Peyer's patch (tissue), 4 donors: ENCODE measurements at regions not wholly inside any gene's neighbourhood (a gene's known extent, or its start where the extent isn't known, plus 50 kb on each side); places are given as distances from the start of the nearest gene placed in this dataset.

Experiments
- DNase-seq, 3 donors: peaks; one replicate each; pipeline ENCODE4 v3.0.0-alpha.2; 2017 to 2019
- H3K27ac ChIP-seq, 4 donors: fragments of 200-600 bp; sonication (generic); one replicate each; pipeline ENCODE4 v1.5.1; 2016 to 2019
- H3K27me3 ChIP-seq, 2 donors: fragments of 200-600 bp; sonication (generic); one replicate each; pipeline ENCODE4 v1.5.1; 2019
- H3K36me3 ChIP-seq, 3 donors: fragments of 200-600 bp; sonication (generic); one replicate each; pipeline ENCODE4 v1.5.1; 2016 to 2019
- H3K4me1 ChIP-seq, 4 donors: fragments of 200-600 bp; sonication (generic); one replicate each; pipeline ENCODE4 v1.5.1; 2016 to 2019
- H3K4me3 ChIP-seq, 4 donors: fragments of 200-600 bp; sonication (generic); 1 replicate in 3 of 4; 2 replicates in 1 of 4; pipeline ENCODE4 v1.5.1; 2016 to 2019; ENCODE audit warnings: mild to moderate bottlenecking in 1 of 4
- H3K9me3 ChIP-seq, 4 donors: fragments of 200-600 bp; sonication (generic); one replicate each; pipeline ENCODE4 v1.5.1; 2016 to 2019; ENCODE audit warnings: mild to moderate bottlenecking in 1 of 4
- POLR2A ChIP-seq, 2 donors: fragments of 450-650 bp; IDR thresholded peaks; one replicate each; pipeline ENCODE4 v1.5.1; 2017; ENCODE audit warnings: antibody characterized with exemption in 2 of 2, mild to moderate bottlenecking in 2 of 2, moderate library complexity in 2 of 2
- TF ChIP-seq, protein P1 (sequence below), 6 experiments: fragments of 450-650 bp in 4 of 6; fragments of 200-600 bp in 2 of 6; sonication (generic) in 1 of 6; IDR thresholded peaks; one replicate each; pipeline ENCODE4 v1.5.1; 2017 to 2019; ENCODE audit warnings: antibody characterized with exemption in 6 of 6, mild to moderate bottlenecking in 3 of 6, moderate library complexity in 1 of 6

DNA sequence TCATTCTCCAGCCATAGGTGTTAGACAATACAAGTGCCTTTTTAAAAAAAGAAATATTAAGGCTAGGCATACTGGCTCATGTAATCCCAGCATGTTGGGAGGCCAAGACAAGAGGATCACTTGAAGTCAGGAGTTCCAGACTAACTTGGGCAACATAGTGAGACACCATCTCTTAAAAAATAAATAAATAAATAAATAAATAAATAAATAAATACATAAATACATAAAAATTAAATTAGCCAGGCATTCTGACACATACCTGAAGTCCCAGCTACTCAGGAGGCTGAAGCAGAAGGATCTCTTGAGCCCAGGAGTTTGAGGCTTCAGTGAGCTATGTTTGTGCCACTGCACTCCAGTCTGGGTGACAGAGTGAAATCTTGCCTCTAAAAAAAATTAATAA is 85.8 kb upstream of the ATP1B1 start:
- H3K4me1 ChIP-seq = peaks cover 0 to 6% (median 1%) of the 10 kb centered on the region in 4 donors
- DNase-seq = no peak
- TF ChIP-seq, protein P1, sequence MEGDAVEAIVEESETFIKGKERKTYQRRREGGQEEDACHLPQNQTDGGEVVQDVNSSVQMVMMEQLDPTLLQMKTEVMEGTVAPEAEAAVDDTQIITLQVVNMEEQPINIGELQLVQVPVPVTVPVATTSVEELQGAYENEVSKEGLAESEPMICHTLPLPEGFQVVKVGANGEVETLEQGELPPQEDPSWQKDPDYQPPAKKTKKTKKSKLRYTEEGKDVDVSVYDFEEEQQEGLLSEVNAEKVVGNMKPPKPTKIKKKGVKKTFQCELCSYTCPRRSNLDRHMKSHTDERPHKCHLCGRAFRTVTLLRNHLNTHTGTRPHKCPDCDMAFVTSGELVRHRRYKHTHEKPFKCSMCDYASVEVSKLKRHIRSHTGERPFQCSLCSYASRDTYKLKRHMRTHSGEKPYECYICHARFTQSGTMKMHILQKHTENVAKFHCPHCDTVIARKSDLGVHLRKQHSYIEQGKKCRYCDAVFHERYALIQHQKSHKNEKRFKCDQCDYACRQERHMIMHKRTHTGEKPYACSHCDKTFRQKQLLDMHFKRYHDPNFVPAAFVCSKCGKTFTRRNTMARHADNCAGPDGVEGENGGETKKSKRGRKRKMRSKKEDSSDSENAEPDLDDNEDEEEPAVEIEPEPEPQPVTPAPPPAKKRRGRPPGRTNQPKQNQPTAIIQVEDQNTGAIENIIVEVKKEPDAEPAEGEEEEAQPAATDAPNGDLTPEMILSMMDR (IDR thresholded peaks at IDR 0.05) = no peak
- TF ChIP-seq POLR2A (IDR thresholded peaks at IDR 0.05) = no peak
- H3K4me3 ChIP-seq = no peak overlapping the region
- H3K27ac ChIP-seq = no peak overlapping the region
- no peaks in the 10 kb centered on the region for H3K9me3 ChIP-seq
- no peaks in the 10 kb centered on the region for H3K36me3 ChIP-seq
- no peaks in the 10 kb centered on the region for H3K27me3 ChIP-seq

DNA sequence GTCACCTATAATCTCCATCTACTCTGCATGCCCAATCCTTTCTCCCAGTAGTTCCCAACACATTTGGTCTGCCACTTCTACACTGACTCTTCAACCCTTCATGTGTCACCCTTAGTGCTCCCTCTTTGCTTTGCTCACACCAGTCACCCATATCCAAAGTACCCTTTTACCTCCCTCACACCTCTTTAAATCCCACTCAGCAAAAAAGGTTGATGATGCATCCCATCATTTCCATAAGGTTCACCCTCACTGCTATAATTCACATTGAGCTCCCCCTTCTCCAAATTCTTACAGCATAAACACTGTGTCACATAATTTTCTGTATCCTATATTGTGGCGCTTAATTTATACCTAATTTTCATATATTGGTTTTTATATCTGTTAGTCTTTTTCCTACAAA is 83.8 kb upstream of the ATP1B1 start:
- no peaks in the 10 kb centered on the region for H3K27me3 ChIP-seq
- H3K27ac ChIP-seq = no peak overlapping the region
- no peaks in the 10 kb centered on the region for H3K36me3 ChIP-seq
- TF ChIP-seq, protein P1 (IDR thresholded peaks at IDR 0.05) = no peak
- no peak for TF ChIP-seq POLR2A (IDR thresholded peaks at IDR 0.05)
- DNase-seq = no peak
- H3K9me3 ChIP-seq = no peaks in the 10 kb centered on the region
- H3K4me3 ChIP-seq = no peak overlapping the region
- H3K4me1 ChIP-seq = peaks cover 0 to 6% (median 1%) of the 10 kb centered on the region in 4 donors

DNA sequence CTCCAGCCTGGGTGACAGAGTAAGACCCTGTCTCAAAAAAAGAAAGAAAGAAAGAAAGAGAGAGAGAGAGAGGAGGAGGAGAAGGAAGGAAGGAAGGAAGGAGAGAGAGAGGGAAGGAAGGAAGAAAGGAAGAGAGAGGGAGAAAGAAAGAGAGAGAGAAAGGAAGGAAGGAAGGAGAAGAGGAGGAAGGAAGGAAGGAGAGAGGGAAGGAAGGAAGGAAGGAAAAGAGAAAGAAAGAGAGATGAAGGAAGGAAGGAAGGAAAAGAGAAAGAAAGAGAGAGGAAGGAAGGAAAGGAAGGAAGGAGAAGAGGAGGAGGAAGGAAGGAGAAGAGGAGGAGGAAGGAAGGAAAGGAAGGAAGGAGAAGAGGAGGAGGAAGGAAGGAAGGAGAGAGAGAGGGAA is 82.2 kb upstream of the ATP1B1 start:
- Histone ChIP-seq H3K4me1 (peaks cover 0 to 3% (median 0%) of the 10 kb centered on the region in 4 donors), H3K36me3 (no peaks in the 10 kb centered on the region), H3K27ac (no peak overlapping the region), H3K4me3 (no peak overlapping the region), H3K27me3 (no peaks in the 10 kb centered on the region), H3K9me3 (no peaks in the 10 kb centered on the region)
- no peak for TF ChIP-seq POLR2A (IDR thresholded peaks at IDR 0.05)
- TF ChIP-seq, protein P1 (IDR thresholded peaks at IDR 0.05) = no peak
- no peak for DNase-seq

DNA sequence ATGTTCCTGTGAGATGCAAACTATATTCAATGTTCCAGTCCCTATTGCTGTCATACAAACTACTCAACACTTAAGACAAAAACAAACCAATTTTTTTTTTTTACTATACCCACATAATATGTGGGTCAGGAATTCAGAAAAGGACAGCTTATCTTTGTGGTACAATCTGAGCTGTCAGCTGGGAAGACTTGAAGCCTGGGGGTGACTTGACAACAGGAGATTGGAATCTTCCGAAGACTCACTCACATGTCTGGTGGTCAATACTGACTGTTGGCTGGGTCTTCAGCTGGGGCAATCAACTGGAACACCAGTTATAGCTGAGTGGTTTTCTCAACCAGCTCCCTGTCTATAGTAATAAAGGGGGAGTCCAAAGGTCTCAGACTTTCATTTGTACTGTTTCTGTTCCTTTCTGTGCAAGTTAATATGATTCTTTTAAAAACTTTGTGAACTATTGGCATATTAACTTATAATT is 81.7 kb upstream of the ATP1B1 start:
- Histone ChIP-seq H3K27me3 (no peaks in the 10 kb centered on the region), H3K9me3 (no peaks in the 10 kb centered on the region), H3K4me1 (peaks cover 0 to 2% (median 0%) of the 10 kb centered on the region in 4 donors), H3K36me3 (no peaks in the 10 kb centered on the region), H3K4me3 (no peak overlapping the region), H3K27ac (no peak overlapping the region)
- TF ChIP-seq POLR2A (IDR thresholded peaks at IDR 0.05) = no peak
- TF ChIP-seq, protein P1 (IDR thresholded peaks at IDR 0.05) = no peak
- no peak for DNase-seq

DNA sequence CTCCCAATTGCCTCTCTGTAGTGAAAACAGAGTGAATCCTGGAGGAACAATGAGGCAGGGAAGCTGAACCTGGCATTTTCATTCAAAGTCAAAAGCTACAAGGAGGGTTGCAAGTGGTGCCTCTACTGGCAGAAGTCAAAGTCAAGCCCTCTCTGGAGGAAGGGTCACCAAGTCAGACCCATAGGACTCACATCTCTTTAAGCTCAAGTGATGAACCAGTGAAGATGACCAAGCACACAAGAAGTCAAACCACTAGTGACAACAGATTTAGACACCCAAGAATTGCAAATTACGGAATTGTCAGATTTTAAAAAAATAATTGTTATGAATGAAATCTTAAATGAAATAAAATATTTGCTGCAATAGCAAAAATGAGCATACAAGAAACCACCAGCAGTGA is 81.1 kb upstream of the ATP1B1 start:
- Histone ChIP-seq H3K36me3 (no peaks in the 10 kb centered on the region), H3K4me1 (no peaks in the 10 kb centered on the region), H3K27me3 (no peaks in the 10 kb centered on the region), H3K27ac (no peak overlapping the region), H3K9me3 (no peaks in the 10 kb centered on the region), H3K4me3 (no peak overlapping the region)
- TF ChIP-seq POLR2A (IDR thresholded peaks at IDR 0.05) = no peak
- TF ChIP-seq, protein P1 (IDR thresholded peaks at IDR 0.05) = no peak
- no peak for DNase-seq
